Fibroblast of gingiva (primary cell): ENCODE measurements at regions not wholly inside any gene's neighbourhood (a gene's known extent, or its start where the extent isn't known, plus 50 kb on each side); places are given as distances from the start of the nearest gene placed in this dataset.

Experiments
- DNase-seq: peaks from one replicate; pipeline ENCODE4 v3.0.0-alpha.2; 2011; ENCODE audit warnings: low read depth

DNA sequence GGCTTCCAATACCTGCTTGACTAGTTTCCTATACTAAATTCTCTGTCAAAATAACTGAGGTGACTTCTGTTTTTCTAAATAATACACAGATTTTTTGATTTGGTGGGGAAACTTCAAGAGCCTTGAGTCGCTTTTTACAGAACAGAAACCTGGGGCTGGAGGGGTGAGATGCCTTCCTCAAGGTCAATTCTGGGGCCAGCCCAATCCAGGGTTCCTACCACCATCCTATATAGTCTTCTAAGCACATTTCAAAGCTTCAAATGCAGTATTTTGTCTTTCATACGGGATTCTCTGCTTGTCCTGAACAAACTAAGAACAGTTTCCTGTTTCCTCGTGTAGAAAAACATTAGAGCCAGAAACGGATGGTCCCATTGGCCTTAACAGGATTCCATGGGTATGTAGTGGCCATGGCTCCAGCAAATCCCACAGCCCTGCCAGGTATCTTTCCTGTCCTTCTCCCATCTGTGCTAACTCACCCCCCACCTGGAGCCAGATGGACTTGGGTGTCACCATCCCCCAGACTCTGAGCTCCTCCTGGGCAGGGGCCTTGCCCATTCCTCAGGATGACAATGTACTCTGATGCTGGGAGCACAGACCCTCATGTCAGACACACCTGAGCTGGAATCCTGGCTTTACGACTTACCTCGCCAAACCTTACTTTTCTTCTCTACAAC is 146.9 kb downstream of the KLF13 start:
- DNase-seq, result no peak

- no peak for DNase-seq
These were observed 147.6 kb downstream of the KLF13 start for GRCh38 chr15:31474059-31474868.

GRCh38 chr15:31476236-31476810 is 149.7 kb downstream of the KLF13 start:
- no peak for DNase-seq

DNA sequence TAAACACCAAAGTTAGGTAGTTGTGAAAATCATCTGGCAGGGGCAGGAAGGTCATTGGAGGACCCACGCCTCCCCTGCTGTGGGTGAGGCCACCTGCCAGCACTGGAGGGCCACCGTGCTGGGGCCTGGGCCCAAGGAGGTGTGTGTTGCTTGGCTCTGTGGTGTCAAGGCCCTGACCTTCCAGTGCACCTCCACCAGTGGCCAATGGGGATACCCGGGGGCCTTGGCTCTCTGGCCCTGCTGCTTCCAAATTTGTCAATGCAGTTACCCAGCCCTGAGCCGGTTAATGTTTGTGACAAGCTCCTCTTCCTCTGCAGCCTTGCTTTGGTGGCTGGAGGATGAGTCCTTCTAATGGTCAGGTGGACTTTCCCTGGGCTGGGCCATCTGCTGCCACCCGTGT is 150.2 kb downstream of the KLF13 start:
- DNase-seq, result no peak

DNA sequence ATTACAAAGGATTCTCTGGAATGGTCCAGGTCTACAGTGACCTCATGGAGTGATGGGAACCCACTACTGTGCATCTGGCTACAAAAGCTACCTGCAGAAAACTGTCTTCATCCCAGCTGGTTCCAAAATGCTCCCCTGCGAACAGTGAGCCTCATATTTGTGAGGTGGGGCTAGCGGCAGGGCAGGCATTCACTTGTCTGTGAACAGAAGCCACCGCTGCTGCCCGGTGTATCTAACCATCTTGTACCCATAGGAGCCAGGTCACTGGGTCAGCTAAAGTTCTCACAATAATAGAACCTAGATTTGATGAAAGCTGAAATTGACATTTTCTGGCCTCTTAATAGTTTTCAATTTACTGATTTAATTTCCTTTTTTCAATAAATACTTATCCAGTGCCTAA is 150.7 kb downstream of the KLF13 start:
- DNase-seq, result no peak

DNA sequence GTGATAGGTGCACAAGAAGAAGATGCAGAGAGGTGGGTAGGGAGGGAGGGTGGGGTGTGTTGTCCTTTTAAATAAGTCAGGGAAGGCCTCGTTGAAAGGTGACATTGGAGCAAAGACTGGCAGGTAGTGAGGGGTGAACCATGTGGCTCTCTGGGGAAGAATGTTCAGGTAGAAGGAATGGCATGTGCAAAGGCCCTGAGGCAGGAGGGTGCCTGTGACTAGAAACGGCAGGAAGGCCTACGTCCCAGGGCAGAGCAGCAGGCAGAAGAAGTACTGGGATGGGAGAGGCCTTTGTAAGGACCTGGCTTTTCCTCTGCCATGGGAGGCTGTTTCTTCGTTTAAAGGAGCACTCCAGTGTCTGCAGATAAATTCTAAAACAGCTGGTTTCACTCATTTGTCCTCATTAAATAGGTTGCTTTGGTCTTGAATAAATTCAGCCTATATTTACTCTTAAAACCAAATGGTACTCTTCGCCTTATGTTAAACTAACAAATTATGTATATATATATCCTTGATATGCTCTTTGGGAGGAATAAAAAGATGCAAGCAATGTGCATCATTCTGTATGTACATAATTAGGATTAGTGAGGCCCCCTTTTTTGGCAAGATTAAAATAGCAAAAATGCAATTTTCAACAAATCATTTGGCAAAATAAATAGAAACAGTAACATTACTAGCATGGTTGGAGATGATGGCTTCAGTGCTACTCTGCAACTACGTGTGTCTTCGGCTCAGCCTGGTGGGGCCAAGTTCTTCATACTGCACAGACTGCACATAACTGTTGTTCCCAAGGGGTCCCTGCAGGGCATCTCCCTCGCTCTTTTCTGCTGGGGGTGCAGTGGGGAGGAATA is 151.4 kb downstream of the KLF13 start:
- no peak for DNase-seq

DNA sequence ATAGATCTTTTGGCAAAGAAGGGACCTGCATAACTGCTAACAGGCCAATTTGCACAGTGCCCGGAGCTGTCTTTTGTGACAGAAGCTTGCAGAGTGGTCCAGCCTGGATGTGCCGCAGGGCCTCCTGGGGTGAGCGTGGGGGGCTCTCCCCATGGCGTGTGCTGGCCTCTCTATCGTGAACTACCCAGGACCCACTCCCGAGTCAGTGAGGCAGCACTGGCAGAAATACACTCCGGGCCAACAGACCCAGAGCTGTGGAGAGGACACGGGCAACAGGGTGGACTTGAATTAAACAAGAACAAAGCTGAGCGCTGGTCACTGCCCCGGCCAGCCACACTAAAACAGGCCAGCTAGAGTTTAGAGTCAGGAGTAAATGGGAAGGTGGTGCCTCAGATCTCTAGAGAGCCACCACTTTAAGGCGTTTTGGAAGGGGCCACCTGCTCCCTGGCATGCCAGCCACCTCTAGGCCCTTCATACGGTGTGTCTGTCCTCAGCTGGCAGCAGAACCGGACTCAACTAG is 152.1 kb downstream of the KLF13 start:
- no peak for DNase-seq

GRCh38 chr15:31480356-31481025 is 153.9 kb downstream of the KLF13 start:
- DNase-seq, result no peak

DNA sequence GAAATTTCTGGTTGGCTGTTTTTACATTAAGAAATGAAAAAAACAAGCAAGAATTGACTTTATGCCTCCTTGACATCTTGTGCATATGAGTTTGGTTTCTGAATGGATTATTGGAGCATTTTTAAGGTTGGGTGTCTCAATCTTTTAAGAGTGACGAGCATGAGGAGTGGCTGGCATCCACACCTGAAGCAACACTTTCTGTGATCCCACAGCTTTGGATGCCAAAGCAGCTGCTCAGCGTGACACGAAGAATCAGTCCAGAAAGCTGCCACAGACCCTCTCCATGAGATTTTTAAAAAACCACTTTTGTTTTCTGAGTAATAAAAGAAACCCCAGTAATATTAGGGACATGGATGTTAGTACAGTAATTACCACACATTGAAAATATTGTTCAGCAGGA is 154.5 kb downstream of the KLF13 start:
- no peak for DNase-seq

DNA sequence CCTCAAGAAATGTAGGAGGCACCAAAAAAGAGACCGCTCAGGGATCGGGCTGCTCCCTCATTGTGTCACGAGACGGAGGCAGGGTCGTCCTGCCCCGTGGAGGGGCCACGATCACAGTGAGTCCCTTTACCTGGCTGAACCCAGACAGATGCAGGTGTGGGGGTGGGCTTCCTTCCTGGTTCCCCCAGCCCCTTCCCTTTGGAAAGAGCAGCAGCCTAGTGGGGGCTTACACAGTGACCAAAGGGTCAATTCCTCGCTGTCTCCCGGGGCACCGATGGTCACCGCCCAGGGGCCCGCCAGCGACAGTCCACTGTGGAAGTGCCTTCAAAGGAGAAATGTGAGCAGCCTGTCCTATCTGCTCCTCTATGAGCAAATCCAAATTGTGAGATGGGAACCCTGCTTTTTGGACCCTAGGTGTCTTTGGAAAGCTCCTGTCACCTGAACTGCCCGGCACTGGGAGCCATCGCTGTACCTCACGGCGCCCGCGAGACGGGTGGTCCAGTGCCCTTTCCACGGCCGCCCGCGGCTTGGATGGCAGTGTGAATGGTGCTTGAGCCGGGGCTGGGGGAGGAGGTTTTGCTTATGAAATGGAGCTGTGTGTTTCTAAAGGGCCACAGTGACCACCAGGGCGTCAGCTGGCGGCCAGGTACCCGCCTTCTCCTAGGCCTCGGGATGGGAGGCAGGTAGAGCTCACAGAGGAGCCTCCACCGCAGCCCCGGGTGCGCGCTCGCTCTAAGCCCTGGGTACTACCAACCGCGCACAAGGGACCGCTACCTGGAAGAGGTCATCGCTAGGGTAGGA is 155.7 kb downstream of the KLF13 start:
- DNase-seq, result no peak

GRCh38 chr15:31483053-31483985 is 156.7 kb downstream of the KLF13 start:
- DNase-seq, result no peak

GRCh38 chr15:31483986-31484951 is 157.6 kb downstream of the KLF13 start:
- no peak for DNase-seq

- no peak for DNase-seq
These were observed 158.4 kb downstream of the KLF13 start for GRCh38 chr15:31484986-31485385.

- DNase-seq, result no peak
These were observed 158.8 kb downstream of the KLF13 start for GRCh38 chr15:31485431-31485830.

DNA sequence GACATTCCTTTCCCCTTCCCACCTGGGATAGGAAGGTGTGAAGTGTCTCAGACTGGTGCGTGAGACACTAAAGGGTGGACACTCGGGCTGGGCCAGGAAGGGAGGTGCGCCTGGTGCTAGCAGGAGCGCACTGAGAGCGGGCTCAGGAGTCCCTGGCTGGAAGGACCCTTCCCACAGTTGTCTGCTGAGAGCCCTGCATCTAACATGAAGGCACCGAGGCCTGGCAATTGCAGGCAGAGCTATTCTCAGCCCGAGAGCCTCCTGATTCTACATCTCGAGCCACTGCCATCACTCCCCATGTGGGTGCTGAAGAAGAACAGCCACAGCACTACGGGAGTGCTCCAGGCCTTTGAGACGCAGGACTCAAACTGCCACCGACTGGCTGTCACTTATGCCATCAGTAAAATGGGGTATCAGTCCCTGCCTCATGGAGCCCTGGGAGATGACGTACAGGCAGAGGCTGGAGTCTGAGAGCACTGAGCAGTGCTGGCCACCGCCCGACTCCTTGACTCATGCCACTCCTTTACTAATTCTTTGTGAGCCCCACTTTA is 159.4 kb downstream of the KLF13 start:
- DNase-seq, result no peak

DNA sequence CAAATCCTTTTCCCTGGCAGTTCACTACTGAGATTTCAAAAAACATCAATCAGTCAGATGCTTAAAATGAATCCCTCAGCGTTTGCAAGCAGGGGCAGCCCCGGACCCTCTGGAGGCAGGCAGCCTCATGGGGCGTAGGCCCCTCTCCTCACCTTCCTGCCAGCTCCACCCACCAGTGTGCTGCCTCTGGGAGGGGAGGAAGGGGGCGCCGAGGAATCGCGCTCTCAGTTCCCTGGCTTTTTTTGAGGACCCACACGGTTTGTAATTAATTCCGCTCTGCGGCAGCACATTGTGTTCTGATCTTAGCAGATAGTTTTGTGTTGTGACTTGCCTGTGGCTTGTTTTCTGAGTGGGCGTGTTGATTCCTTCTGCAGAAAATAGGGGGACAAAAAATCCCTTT is 159.9 kb downstream of the KLF13 start:
- no peak for DNase-seq

DNA sequence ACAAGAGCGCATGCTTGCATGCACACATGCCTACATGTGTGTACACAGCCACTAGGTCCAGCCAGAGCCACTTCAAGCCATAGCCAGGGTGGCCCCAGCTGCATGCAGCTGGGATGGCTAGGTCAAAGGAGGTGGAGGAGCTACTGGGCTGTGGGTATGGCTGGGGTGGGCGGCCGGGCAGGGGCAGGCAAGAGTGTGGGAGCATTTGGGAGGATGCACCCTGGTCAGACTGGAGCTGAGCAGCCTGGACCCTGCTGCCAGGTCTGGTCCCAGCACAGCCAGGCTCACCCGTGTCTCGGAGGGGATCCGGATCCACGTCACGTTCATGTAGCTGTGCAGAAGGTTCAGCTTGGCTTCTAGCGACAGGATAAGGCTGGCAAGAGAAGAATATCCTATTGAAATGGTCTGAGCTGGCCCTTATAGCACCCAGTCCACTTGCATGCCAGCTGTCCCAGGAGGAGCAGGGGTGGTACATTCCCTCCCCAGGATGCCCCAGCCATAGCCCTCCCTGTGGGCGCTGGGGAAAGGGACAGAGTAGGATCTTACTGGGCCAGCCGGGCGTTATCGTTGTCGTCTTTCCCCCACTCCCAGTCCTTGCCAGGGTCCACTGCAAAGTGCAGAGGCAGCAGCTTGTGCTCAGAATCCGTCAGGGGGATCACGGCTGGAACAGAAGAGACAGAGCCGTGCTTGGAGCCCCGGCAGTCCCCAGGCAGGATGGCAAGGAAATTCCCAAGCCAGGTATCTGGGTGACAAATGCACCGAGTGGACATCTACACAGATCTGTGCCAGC is 160.5 kb downstream of the KLF13 start:
- DNase-seq, result no peak
